ENCODE measurements at regions not wholly inside any gene's neighbourhood (a gene's known extent, or its start where the extent isn't known, plus 50 kb on each side); places are given as distances from the start of the nearest gene placed in this dataset.

GRCh38 chr3:189474944-189475343, 156.2 kb upstream of the TP63 start:
- Histone ChIP-seq H3K27ac (no peak overlapping the region), H3K4me2 (no peak overlapping the region), H3K4me3 (no peak overlapping the region), H3K9me3 (no peaks in the 10 kb centered on the region), H3K4me1 (no peaks in the 10 kb centered on the region)
- DNase-seq (ENCODE audit: low read depth in 1 of 2, low spot score in 1 of 2) (no peak), ATAC-seq (no peak), FAIRE-seq (no peak)
- ChIA-PET POLR2A (no interaction called here), CTCF (no interaction called here)
- TF ChIP-seq JUN (IDR thresholded peaks at IDR 0.05) = no peak
- TF ChIP-seq CEBPB (IDR thresholded peaks at IDR 0.05) = no peak
- TF ChIP-seq ZNF302 (CRISPR knock-in tag; IDR thresholded peaks at IDR 0.05) = no peak
- no peak for TF ChIP-seq HES2 (IDR thresholded peaks at IDR 0.05)
- no peak for TF ChIP-seq ATOH8 (CRISPR knock-in tag; IDR thresholded peaks at IDR 0.05; ENCODE audit: low read depth)
- TF ChIP-seq HOXB5 (CRISPR knock-in tag; IDR thresholded peaks at IDR 0.05) = no peak
- TF ChIP-seq BHLHE40 (IDR thresholded peaks at IDR 0.05; ENCODE audit: low read depth, low read length) = no peak
- no peak for TF ChIP-seq BCL3 (IDR thresholded peaks at IDR 0.05)
- WGBS (ENCODE audit: missing lambda C conversion rate) = 49% methylated on average over 2 of the region's 2 CpGs

DNA sequence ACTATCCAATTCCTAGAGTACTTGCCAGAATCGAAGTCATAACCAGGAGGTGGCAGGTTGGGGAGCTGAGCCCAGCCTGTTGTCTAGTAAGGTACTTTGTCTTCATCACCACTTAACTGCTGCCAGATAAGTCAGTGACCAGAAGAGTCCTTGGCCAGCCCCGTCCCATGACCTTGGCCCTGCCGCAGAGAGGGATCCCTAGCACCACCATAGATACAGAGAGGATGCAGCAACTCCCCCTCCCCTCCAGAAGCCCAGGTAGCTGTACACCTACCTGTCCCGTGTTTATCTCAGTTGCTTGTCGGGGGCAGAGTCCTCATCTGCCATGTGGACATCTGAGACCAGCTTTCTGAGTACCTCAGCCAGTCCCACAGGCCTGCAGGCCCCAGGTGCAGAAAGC, 153.6 kb upstream of the TP63 start:
- ATAC-seq (no peak), FAIRE-seq (no peak), DNase-seq (ENCODE audit: low read depth in 1 of 2, low spot score in 1 of 2) (no peak)
- 73% methylated on average over 4 of the region's 5 CpGs for WGBS (ENCODE audit: missing lambda C conversion rate)
- Histone ChIP-seq H3K27ac (no peak overlapping the region), H3K4me3 (no peak overlapping the region), H3K9me3 (no peaks in the 10 kb centered on the region), H3K4me1 (no peaks in the 10 kb centered on the region), H3K4me2 (no peak overlapping the region)
- no peak for TF ChIP-seq HES2 (IDR thresholded peaks at IDR 0.05)
- no peak for TF ChIP-seq HMGXB4 (CRISPR knock-in tag; IDR thresholded peaks at IDR 0.05; ENCODE audit: borderline replicate concordance)
- TF ChIP-seq HOXA7 (CRISPR knock-in tag; IDR thresholded peaks at IDR 0.05) = no peak
- TF ChIP-seq EP300 (IDR thresholded peaks at IDR 0.05) = no peak
- no peak for TF ChIP-seq MAZ (IDR thresholded peaks at IDR 0.05; ENCODE audit: borderline replicate concordance, low read depth, low read length)
- TF ChIP-seq SMC3 (IDR thresholded peaks at IDR 0.05) = no peak
- TF ChIP-seq CBX2 (IDR thresholded peaks at IDR 0.05; ENCODE audit: borderline replicate concordance, low read depth) = no peak
- no peak for TF ChIP-seq BCL3 (IDR thresholded peaks at IDR 0.05)
- TF ChIP-seq HOXB5 (CRISPR knock-in tag; IDR thresholded peaks at IDR 0.05) = no peak
- no peak for TF ChIP-seq CHD4 (IDR thresholded peaks at IDR 0.05; ENCODE audit: borderline replicate concordance)
- ChIA-PET CTCF (no interaction called here), POLR2A (no interaction called here)

- no peak for FAIRE-seq
- no peak for DNase-seq (ENCODE audit: low read depth in 1 of 2, low spot score in 1 of 2)
- POLR2A ChIA-PET = no interaction called here
- no peak for TF ChIP-seq RCOR1 (IDR thresholded peaks at IDR 0.05; ENCODE audit: low read depth, low read length)
- TF ChIP-seq NFE2L2 (conservative IDR thresholded peaks at IDR 0.05; ENCODE audit: low read length) = no peak
- TF ChIP-seq, protein P1, sequence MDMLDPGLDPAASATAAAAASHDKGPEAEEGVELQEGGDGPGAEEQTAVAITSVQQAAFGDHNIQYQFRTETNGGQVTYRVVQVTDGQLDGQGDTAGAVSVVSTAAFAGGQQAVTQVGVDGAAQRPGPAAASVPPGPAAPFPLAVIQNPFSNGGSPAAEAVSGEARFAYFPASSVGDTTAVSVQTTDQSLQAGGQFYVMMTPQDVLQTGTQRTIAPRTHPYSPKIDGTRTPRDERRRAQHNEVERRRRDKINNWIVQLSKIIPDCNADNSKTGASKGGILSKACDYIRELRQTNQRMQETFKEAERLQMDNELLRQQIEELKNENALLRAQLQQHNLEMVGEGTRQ (IDR thresholded peaks at IDR 0.05) = no peak
- no peak for TF ChIP-seq CHD2 (IDR thresholded peaks at IDR 0.05; ENCODE audit: low read length, partially characterized antibody)
- no peak for TF ChIP-seq CEBPB (IDR thresholded peaks at IDR 0.05)
- TF ChIP-seq TP53 (CRISPR knock-in tag; IDR thresholded peaks at IDR 0.05) = no peak
- no peak for TF ChIP-seq PHF8 (IDR thresholded peaks at IDR 0.05; ENCODE audit: borderline replicate concordance, low read depth)
- TF ChIP-seq BHLHE40 (IDR thresholded peaks at IDR 0.05; ENCODE audit: low read depth, low read length) = no peak
- no peak for TF ChIP-seq FOXS1 (CRISPR knock-in tag; IDR thresholded peaks at IDR 0.05)
- TF ChIP-seq HOXB5 (CRISPR knock-in tag; IDR thresholded peaks at IDR 0.05) = no peak
- TF ChIP-seq HOXA7 (CRISPR knock-in tag; IDR thresholded peaks at IDR 0.05) = no peak
- TF ChIP-seq CBX8 (IDR thresholded peaks at IDR 0.05) = no peak
- TF ChIP-seq EP300 (IDR thresholded peaks at IDR 0.05) = no peak
- TF ChIP-seq REST (IDR thresholded peaks at IDR 0.05) = no peak
Measured at GRCh38 chr3:189486556-189486955, 144.6 kb upstream of the TP63 start.

More at GRCh38 chr3:189486556-189486955, 144.6 kb upstream of the TP63 start:
- WGBS (ENCODE audit: missing lambda C conversion rate) = 51% methylated on average over 2 of the region's 2 CpGs
- Histone ChIP-seq H3K4me3 (no peak overlapping the region), H3K9me3 (no peaks in the 10 kb centered on the region), H3K4me1 (peaks cover 26% of the 10 kb centered on the region), H3K27ac (no peak overlapping the region), H3K4me2 (no peak overlapping the region)
- ATAC-seq = no peak
- CTCF ChIA-PET = no interaction called here

All from A549 (cell line).